Suppressor macrophage treated with lipopolysaccharide for 4 hours (primary cell): ENCODE measurements at regions not wholly inside any gene's neighbourhood (a gene's known extent, or its start where the extent isn't known, plus 50 kb on each side); places are given as distances from the start of the nearest gene placed in this dataset.
A peak's percentile ranks its signal among the peaks of the same experiment; 100 is the strongest.
"Not testable (repeated sequence)": the region's sequence is repeated elsewhere in the genome, so short reads cannot be mapped to it uniquely, and the experiment has no call there.

Source experiments
- DNase-seq: peaks from one replicate; pipeline ENCODE4 v3.0.0-alpha.2; 2020

- no peak for DNase-seq
Observed at GRCh38 chr12:11446372-11446771, 51.0 kb upstream of the PRB2 start.

- DNase-seq = no peak
Observed at GRCh38 chr12:11457996-11458645, 62.8 kb upstream of the PRB2 start.

DNA sequence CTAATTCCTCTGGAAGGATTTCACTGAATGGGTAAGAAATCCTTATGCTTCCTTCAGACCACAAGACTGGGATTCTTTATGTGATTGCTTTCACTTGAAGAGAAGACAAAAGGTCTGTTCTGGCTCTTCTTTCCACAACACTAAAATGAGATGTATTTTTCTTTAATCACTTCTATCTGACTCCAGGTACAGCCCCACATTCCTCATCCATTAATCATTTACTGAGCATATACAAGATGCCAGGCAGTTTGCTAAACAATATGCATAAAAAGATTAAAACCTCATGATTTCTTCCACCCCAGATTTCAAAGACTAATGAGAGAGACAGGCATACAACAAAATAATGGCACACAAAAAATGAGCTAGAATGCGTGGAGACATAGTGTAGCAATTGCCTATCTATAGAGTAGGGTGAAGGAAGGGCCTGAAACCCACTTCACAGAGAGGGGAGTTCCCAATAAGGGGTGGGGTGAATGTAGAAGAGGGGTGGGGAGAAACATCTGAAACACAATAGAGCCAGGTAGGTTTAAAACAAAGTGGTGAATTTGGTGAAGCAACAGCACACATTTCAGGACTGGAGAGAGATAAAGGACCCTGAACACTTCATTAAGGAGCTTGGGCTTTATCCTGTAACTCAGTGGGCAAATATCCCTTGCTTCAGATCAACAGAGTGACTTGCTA is 65.1 kb upstream of the PRB2 start:
- DNase-seq = no peak

DNA sequence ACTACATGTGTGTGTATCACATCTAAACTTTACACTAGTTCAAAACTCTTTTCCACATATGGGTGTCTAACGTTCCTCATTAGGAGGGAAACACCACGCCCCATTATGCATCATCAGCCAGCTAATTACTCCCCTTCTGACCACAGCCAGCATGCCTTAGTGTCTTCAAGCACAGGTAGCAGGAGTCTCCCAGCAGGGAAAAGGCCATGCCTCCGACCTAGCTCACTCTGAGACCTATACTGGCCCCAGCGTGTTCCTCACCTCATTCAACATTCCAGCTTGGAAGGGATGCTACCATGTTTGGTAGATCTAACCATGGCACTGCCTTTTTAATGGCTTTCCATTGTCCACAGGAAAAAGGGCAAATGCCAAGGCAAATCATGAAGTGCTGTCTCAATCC is 66.1 kb upstream of the PRB2 start:
- DNase-seq = no peak

DNA sequence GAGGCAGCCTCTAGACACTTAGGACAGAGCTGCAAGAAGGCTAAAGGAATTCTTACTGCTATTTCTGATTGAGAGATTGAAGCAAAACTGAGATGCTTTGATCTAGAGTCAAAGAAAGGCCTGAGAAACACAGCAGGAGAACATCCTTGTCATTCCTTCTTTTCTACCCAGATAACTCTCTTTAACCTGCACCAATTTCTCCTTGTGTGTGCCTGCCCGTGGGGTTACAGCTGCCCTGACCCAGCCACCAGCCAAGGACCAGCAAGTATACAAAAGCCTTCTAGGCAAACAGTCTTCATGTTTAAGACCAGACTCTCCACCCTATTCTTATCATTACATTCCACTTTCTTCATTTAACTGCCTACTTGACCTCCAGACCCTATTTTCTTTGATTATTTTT is 81.7 kb upstream of the PRB2 start:
- DNase-seq = no peak

GRCh38 chr12:11482955-11483354 is 87.6 kb upstream of the PRB2 start:
- DNase-seq = no peak

- peak; percentile 94 for DNase-seq
Observed at GRCh38 chr12:11486623-11487444, 91.5 kb upstream of the PRB2 start.

DNA sequence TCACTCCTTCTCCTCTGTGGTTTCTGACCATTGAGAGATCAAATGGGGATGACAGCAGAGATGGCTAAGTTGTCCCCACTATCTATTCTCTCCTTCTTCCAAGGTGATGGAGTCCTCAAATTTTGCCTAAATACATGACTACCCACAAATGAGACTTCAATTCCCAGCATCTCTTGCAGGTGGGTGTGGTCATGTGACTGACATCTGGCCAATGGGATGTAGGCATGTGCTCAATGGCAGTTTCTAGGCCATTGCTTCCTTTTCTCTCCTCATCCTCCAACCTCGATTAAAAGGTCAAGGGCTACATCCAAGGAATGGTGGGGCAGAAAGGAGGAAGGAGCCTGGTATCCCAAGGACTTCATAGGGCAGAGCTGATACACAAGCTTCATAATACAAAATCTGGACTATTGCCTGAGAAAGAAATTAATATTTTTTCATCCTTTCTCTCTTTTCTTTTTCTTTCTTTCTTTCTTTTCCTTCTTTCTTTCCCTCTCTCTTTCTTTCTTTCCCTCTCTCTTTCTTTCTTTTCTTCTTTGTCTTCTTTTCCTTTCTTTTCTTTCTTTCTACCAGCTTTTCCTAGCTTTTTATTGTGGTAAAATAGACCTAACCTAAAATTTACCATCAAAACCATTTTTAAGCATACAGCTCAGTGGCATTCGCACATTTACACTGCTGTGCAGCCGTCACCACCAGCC is 100.9 kb upstream of the PRB2 start:
- DNase-seq = no peak

- no peak for DNase-seq
Observed at GRCh38 chr12:11497438-11497837, 102.1 kb upstream of the PRB2 start.

- no peak for DNase-seq
Observed at GRCh38 chr12:11497995-11498394, 102.6 kb upstream of the PRB2 start.

DNA sequence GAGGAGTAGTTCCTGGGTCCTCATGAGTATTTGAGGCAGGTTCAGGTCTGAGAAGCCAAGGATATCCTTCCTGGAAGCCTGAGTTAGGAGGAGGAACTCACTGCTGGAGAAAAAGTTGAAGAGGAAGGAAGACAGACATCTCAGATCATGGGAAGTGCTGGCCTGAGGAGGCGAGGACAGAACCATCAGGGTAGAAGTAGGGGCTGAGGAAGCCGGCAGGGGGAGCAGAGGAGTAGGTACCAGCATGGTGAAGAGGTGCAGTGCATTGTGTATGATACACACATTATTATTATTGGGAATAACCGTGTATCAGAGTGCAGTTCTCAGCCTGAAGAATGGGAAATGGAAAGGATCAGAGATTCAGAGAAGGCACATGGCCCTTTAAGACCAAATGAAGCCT is 103.2 kb upstream of the PRB2 start:
- not testable (repeated sequence) for DNase-seq

- no peak for DNase-seq
Observed at GRCh38 chr12:11499806-11500187, 104.4 kb upstream of the PRB2 start.

DNA sequence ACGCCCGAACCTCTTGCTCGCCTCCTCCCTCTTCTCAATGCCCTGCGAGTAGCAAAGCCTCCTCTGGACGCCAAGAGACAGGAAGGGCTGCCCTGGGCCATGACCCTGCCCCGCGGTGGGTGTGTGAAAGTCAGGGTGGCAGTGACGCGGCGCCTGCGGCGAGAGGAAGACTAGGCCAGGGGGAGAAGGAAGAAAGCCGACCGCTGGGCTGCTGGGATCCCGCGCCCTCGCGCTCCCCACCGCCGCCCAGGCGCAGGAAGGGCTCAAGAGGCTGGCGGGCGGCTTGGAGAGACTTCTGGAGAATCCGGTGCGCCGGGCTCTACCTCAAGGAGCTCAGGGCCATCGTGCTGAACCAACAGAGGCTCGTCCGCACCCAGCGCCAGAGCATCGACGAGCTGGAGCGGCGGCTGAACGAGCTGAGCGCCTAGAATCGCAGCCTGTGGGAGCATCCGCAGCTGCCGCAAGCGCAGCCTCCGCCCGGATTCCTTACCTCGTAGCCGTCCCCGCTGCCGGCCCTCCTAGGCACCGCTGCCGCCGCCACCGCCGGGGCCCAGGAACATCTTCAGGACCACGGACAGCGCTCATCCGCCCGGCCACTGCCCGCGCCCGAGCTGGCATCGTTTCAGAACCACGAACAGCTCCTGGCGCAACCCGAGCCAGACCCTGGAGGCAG is 105.0 kb upstream of the PRB2 start:
- DNase-seq = peak; percentile 85

GRCh38 chr12:11500861-11501230 is 105.5 kb upstream of the PRB2 start:
- no peak for DNase-seq

- no peak for DNase-seq
Observed at GRCh38 chr12:11508699-11509098, 113.3 kb upstream of the PRB2 start.

DNA sequence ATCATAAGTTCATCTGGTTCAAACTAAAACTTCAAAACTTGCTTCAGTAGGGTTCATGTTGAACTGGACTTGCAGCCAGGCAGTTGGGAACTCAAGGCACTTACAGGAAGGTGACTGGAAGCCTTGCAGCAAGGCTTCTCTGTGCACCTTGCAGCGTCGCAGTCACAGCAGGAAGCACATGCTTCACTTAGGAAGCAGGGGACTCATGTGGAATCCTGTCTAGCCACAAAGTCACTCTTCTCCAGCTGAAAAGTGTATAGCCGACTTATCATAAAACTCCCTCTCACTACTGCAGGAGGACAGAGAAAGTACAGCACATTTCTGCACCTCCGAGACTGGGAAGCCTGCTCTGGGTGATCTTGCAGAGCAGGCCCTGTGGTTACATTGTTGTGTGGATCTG is 114.0 kb upstream of the PRB2 start:
- DNase-seq = no peak

DNA sequence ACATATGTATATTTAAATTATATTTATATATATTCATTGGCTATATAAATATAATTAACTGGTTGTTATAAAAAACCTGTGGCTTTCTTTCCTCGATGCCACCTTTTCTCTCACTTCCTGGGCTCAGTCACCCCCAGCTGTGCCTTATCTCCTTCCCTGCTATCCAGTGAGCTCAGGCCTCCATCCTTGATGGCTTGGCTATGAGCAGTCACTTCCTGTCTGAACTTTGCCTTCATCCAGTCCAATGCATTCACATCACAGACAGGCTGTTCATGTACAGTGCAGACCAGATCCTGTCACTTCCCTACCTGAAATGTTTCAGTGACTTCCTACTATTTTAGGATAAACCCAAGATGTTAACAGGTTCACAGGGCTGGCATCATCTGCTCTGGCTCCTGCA is 115.3 kb upstream of the PRB2 start:
- DNase-seq = no peak

- DNase-seq = no peak
Observed at GRCh38 chr12:11513288-11513687, 117.9 kb upstream of the PRB2 start.

DNA sequence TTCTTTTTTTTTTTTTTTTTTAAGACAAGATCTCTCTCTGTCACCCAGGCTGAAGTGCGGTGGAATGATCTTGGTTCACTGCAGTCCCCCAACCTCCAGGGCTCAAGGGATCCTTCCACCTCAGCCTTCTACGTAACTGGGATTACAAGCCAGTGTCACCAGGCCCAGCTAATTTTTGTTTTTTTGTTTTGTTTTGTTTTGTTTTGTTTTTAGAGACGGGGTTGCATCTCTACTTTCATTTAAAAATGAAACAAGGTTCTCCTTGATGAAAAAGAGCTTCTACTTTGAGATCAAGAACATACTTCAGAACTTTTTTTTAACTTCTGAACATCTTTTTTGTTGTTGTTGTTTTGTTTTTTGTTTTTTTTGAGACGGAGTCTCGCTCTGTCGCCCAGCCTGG is 121.7 kb upstream of the PRB2 start:
- no peak for DNase-seq

DNA sequence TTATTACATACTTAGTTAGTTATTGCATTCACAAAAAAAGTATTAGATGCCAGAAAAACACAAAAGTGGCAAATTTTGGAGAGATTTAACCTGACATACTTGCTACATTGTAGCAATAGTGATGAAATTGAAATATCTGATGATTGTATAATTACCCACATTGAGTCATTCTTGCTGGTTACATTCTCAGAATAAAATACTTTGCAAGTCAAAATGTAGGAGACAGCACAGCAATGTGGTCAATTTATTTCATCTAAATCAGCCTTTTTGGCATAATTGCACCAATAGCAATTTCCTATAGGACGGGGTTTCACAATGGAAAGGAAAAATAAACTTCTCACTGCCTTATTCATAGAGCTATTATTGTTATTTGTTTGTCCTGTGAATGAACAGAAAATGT is 125.0 kb upstream of the ETV6 start:
- no peak for DNase-seq

DNA sequence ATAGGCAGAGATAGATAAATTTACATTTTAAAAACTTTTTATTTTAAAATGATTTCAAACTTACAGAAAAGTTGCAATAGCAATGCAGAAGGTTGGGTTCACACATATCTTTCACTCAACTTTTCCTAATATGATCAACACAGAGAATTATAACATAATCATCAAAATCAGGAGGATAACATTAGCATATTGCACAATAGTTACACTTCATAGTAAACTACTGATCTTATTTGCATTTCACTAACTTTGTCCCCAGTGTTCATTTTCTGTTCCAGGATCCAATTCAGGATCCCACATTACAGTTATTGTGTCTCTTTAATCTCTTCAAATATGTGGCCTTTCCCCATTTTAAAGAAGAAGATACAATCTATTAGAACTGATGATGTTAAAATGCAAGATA is 115.4 kb upstream of the ETV6 start:
- DNase-seq = no peak

DNA sequence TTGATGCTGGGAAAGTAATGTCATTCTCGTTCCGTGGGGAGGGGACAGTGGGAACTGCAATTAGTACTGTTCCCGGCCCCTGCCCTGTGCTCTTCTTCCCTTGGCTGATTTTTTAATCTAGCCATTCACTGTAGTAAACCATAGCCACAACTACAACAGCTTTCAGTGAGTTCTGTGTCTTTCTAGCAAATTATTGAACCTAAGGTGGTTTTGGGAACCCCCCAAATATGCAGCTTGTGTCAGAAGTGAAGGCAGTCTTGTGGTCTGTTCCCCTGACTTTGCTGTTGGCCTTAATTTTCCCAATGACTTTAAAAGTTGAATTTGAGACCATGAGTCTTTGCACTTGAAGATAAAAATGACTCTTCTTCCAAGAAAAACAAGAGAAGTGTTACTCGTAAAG is 114.3 kb upstream of the ETV6 start:
- DNase-seq = no peak

DNA sequence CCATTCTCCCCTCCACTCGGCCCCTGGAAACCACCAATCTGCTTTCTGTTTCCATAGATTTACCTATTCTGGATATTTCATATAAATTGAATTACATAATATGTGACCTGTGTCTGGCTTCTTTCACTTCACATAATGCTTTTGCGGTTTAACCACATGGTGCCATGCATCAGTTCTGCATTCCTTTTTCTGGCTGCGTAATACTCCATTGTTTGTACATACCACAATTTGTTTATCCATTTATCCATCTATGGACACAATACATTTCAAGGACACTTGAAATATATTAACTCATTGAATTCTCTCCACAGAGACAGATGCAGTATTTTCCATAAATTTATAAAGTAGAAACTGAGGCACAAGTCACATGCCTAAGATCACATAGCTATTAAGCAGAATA is 110.3 kb upstream of the ETV6 start:
- no peak for DNase-seq
